Stomach (tissue), 8 donors: ENCODE measurements at regions not wholly inside any gene's neighbourhood (a gene's known extent, or its start where the extent isn't known, plus 50 kb on each side); places are given as distances from the start of the nearest gene placed in this dataset.

Experiments used
- DNase-seq, 2 donors: peaks; one replicate each; pipeline versions ENCODE4 v3.0.0 to v3.0.0-alpha.2; 2013 to 2019
- H3K27ac ChIP-seq, 5 donors: fragments of 200-600 bp in 4 of 5; sonication (generic) in 4 of 5; one replicate each; pipeline ENCODE4 v1.5.1; 2013 to 2019; ENCODE audit warnings: mild to moderate bottlenecking in 1 of 5, moderate library complexity in 1 of 5
- H3K27me3 ChIP-seq, 3 donors: fragments of 200-600 bp; sonication (generic); one replicate each; pipeline ENCODE4 v1.5.1; 2017 to 2019; ENCODE audit warnings: mixed run types in 1 of 3
- H3K36me3 ChIP-seq, 4 donors: fragments of 200-600 bp; sonication (generic); 1 replicate in 3 of 4; 2 replicates in 1 of 4; pipeline ENCODE4 v1.5.1; 2016 to 2019
- H3K4me1 ChIP-seq, 4 donors: fragments of 200-600 bp; sonication (generic); one replicate each; pipeline ENCODE4 v1.5.1; 2016 to 2019
- H3K4me3 ChIP-seq, 4 donors: fragments of 200-600 bp; sonication (generic) in 3 of 4; one replicate each; pipeline ENCODE4 v1.5.1; 2016 to 2019; ENCODE audit warnings: mild to moderate bottlenecking in 1 of 4
- H3K9me3 ChIP-seq, 4 donors: fragments of 200-600 bp; sonication (generic); one replicate each; pipeline ENCODE4 v1.5.1; 2016 to 2019
- EP300 ChIP-seq: sonication (generic); formaldehyde crosslinking; IDR thresholded peaks from one replicate; pipeline ENCODE4 v1.6.1; 2017; ENCODE audit warnings: antibody characterized with exemption
- POLR2A ChIP-seq, 4 donors: fragments of 450-650 bp; IDR thresholded peaks; one replicate each; pipeline ENCODE4 v1.6.1; 2016; ENCODE audit warnings: antibody characterized with exemption in 4 of 4, control low read depth in 2 of 4, mild to moderate bottlenecking in 1 of 4, moderate library complexity in 1 of 4
- POLR2AphosphoS5 ChIP-seq, 3 donors: sonication (generic); formaldehyde crosslinking; IDR thresholded peaks; one replicate each; pipeline ENCODE4 v1.6.1; 2016; ENCODE audit warnings: antibody characterized with exemption in 3 of 3
- WGBS, 5 donors: extraction: QIAGEN DNeasy Blood & Tissue Kit in 3 of 5; methylation state at CpG; one replicate each; pipeline versions ENCODE4 v1.1.5 to v1.1.7; 2013 to 2018; 5-methylcytosine and 5-hydroxymethylcytosine counted together
- intact Hi-C: fragments of 100-400 bp; cut with DNase I; formaldehyde crosslinking; loops from one replicate; pipeline ENCODE4 v1.15.1; 2023; ENCODE audit warnings: low total_unique reads
- TF ChIP-seq, protein P1 (sequence below), 7 experiments: fragments of 450-650 bp in 4 of 7; fragments of 200-600 bp in 3 of 7; sonication (generic) in 3 of 7; IDR thresholded peaks; one replicate each; pipeline ENCODE4 v1.5.1; 2016 to 2019; ENCODE audit warnings: antibody characterized with exemption in 7 of 7, control low read depth in 2 of 7, mild to moderate bottlenecking in 1 of 7
- donor health status: healthy with polysubstance abuse.
- donor health status: Bipolar disorder and iron deficiency.
- donor health status: healthy.

GRCh38 chr21:35333831-35334618 is 284.9 kb upstream of the RUNX1 start:
- Histone ChIP-seq H3K4me3 (no peak overlapping the region), H3K27me3 (no peaks in the 10 kb centered on the region), H3K36me3 (no peaks in the 10 kb centered on the region), H3K9me3 (no peaks in the 10 kb centered on the region), H3K27ac (no peak overlapping the region), H3K4me1 (peaks cover 0 to 13% (median 3%) of the 10 kb centered on the region in 4 donors)
- WGBS, 5 donors, result 85 to 89% (median 88%) methylated on average over 9 of the region's 9 CpGs
- intact Hi-C loops, result no loop called here
- TF ChIP-seq POLR2A (IDR thresholded peaks at IDR 0.05), result no peak
- TF ChIP-seq, protein P1, sequence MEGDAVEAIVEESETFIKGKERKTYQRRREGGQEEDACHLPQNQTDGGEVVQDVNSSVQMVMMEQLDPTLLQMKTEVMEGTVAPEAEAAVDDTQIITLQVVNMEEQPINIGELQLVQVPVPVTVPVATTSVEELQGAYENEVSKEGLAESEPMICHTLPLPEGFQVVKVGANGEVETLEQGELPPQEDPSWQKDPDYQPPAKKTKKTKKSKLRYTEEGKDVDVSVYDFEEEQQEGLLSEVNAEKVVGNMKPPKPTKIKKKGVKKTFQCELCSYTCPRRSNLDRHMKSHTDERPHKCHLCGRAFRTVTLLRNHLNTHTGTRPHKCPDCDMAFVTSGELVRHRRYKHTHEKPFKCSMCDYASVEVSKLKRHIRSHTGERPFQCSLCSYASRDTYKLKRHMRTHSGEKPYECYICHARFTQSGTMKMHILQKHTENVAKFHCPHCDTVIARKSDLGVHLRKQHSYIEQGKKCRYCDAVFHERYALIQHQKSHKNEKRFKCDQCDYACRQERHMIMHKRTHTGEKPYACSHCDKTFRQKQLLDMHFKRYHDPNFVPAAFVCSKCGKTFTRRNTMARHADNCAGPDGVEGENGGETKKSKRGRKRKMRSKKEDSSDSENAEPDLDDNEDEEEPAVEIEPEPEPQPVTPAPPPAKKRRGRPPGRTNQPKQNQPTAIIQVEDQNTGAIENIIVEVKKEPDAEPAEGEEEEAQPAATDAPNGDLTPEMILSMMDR (IDR thresholded peaks at IDR 0.05), result no peak
- TF ChIP-seq POLR2AphosphoS5 (IDR thresholded peaks at IDR 0.05), result no peak
- TF ChIP-seq EP300, result no peak
- DNase-seq, result peak in 1 of 2 donors; percentile 22

DNA sequence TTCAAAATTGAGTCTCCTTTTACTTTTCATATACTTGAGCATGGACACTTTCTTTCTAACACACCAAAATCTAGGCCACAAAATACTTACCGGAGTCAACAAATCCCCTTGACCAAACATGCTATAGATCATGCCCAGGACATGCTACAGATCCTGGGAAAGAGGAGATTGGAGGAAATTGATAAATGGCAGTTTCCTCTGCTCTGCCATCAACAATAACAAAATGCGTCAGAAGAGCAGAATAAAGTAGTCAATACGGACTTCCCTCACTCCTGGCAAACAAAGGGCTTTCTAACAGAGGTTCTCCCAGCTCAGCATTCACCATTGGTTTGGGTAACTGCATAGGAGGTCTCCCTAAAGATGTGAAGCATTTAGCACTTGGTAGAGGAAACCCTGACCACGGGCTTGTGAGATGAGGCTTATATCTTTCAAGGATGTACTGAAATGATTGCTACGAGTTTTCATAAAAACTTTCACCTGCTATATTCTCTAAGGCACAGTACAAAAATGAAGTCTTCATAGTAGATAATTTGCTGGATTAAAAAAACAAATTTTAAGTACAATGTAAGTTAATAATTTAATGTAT is 283.8 kb upstream of the RUNX1 start:
- no peaks in the 10 kb centered on the region for H3K36me3 ChIP-seq
- no peak overlapping the region for H3K27ac ChIP-seq
- H3K27me3 ChIP-seq, result no peaks in the 10 kb centered on the region
- intact Hi-C loops, result no loop called here
- DNase-seq, result no peak
- no peak overlapping the region for H3K4me3 ChIP-seq
- 75 to 89% (median 86%) methylated on average over 5 of the region's 5 CpGs for WGBS, 5 donors
- no peaks in the 10 kb centered on the region for H3K9me3 ChIP-seq
- H3K4me1 ChIP-seq, result peaks cover 0 to 18% (median 3%) of the 10 kb centered on the region in 4 donors
- TF ChIP-seq POLR2A (IDR thresholded peaks at IDR 0.05), result no peak
- TF ChIP-seq POLR2AphosphoS5 (IDR thresholded peaks at IDR 0.05), result no peak
- TF ChIP-seq, protein P1 (IDR thresholded peaks at IDR 0.05), result no peak
- TF ChIP-seq EP300, result no peak

- Histone ChIP-seq H3K4me3 (no peak overlapping the region), H3K4me1 (peaks cover 0 to 26% (median 4%) of the 10 kb centered on the region in 4 donors), H3K27me3 (no peaks in the 10 kb centered on the region), H3K9me3 (no peaks in the 10 kb centered on the region), H3K27ac (peak overlapping the region in 1 of 5 donors; percentile 14), H3K36me3 (no peaks in the 10 kb centered on the region)
- peak in 1 of 2 donors; percentile 21 for DNase-seq
- intact Hi-C loops, result no loop called here
- WGBS, 5 donors, result 51 to 63% (median 57%) methylated on average over 4 of the region's 4 CpGs
- TF ChIP-seq, protein P1 (IDR thresholded peaks at IDR 0.05), result no peak
- TF ChIP-seq POLR2A (IDR thresholded peaks at IDR 0.05), result no peak
- no peak for TF ChIP-seq EP300
- no peak for TF ChIP-seq POLR2AphosphoS5 (IDR thresholded peaks at IDR 0.05)
These were observed 281.0 kb upstream of the RUNX1 start for GRCh38 chr21:35329940-35330660.

GRCh38 chr21:35328856-35329455 is 279.9 kb upstream of the RUNX1 start:
- WGBS, 5 donors, result 67 to 80% (median 72%) methylated on average over 6 of the region's 6 CpGs

More at GRCh38 chr21:35328856-35329455, 279.9 kb upstream of the RUNX1 start:
- Histone ChIP-seq H3K9me3 (no peaks in the 10 kb centered on the region), H3K27me3 (no peaks in the 10 kb centered on the region), H3K27ac (no peak overlapping the region), H3K4me1 (peaks cover 0 to 37% (median 14%) of the 10 kb centered on the region in 4 donors), H3K36me3 (no peaks in the 10 kb centered on the region), H3K4me3 (no peak overlapping the region)
- no peak for TF ChIP-seq POLR2AphosphoS5 (IDR thresholded peaks at IDR 0.05)
- TF ChIP-seq EP300, result no peak
- TF ChIP-seq POLR2A (IDR thresholded peaks at IDR 0.05), result no peak
- TF ChIP-seq, protein P1 (IDR thresholded peaks at IDR 0.05), result no peak
- DNase-seq, result peak in 1 of 2 donors; percentile 39
- intact Hi-C loops, result no loop called here
